ENCODE measurements at regions not wholly inside any gene's neighbourhood (a gene's known extent, or its start where the extent isn't known, plus 50 kb on each side); places are given as distances from the start of the nearest gene placed in this dataset.
"Not testable (repeated sequence)": the region's sequence is repeated elsewhere in the genome, so short reads cannot be mapped to it uniquely, and the experiment has no call there.

- not testable (repeated sequence) for TF ChIP-seq EZH2 (IDR thresholded peaks at IDR 0.05); POLR2AphosphoS5 (IDR thresholded peaks at IDR 0.05; ENCODE audit: borderline replicate concordance, low read depth, low read length); FOXP2 (optimal IDR thresholded peaks at IDR 0.05; ENCODE audit: control extremely low read depth, extremely low read length, insufficient read depth)
Observed at GRCh38 chr15:31440216-31440615, 113.6 kb downstream of the KLF13 start.
